ENCODE measurements at regions not wholly inside any gene's neighbourhood (a gene's known extent, or its start where the extent isn't known, plus 50 kb on each side); places are given as distances from the start of the nearest gene placed in this dataset.

- TF ChIP-seq THAP7 (CRISPR knock-in tag; IDR thresholded peaks at IDR 0.05) (no peak), MED13 (CRISPR knock-in tag; IDR thresholded peaks at IDR 0.05) (no peak), PAXIP1 (CRISPR knock-in tag; conservative IDR thresholded peaks at IDR 0.05) (no peak), ZNF121 (CRISPR knock-in tag; IDR thresholded peaks at IDR 0.05) (no peak)
These were observed 397.8 kb downstream of the GALR1 start (continued) for GRCh38 chr18:77647472-77647871.

- Histone ChIP-seq H4K20me1 (ENCODE audit: insufficient read depth, low read length) (no peaks in the 10 kb centered on the region), H3K27ac (ENCODE audit: extremely low read length, insufficient read depth, low read length) (no peak overlapping the region), H3K4me1 (ENCODE audit: insufficient read depth, low read length) (no peaks in the 10 kb centered on the region), H3K4me3 (replicated peaks in 1 of 3; ENCODE audit: insufficient read depth in 1 of 3, low read depth in 2 of 3, low read length in 3 of 3) (no peak overlapping the region), H3K27me3 (ENCODE audit: control insufficient read depth in 1 of 2, insufficient read depth in 2 of 2, low read length in 2 of 2) (peaks cover 0 to 13% of the 10 kb centered on the region in 2 experiments; a peak in 2 of 5 replicates), H3K4me2 (ENCODE audit: low read depth, low read length) (no peak overlapping the region), H3K9me3 (ENCODE audit: low read length) (no peaks in the 10 kb centered on the region), H2AFZ (ENCODE audit: low read length) (no peak overlapping the region), H3K79me2 (ENCODE audit: insufficient read depth, low read length) (no peaks in the 10 kb centered on the region), H3K9ac (ENCODE audit: insufficient read depth, low read depth, low read length) (no peak overlapping the region), H3K36me3 (replicated peaks in 1 of 2; ENCODE audit: control insufficient read depth in 1 of 2, insufficient read depth in 2 of 2, low read length in 2 of 2) (no peaks in the 10 kb centered on the region)
- WGBS (ENCODE audit: low lambda C conversion rate): 29% methylated on average over 7 of the region's 7 CpGs
- POLR2A ChIA-PET: no interaction called here
- no TSS peak for BruUV-seq (replicated peaks)
- CTCF ChIA-PET (ENCODE audit: low intra/inter-chr PET ratio, low total read pairs): no interaction called here
- no peak for TF ChIP-seq GLI4 (CRISPR knock-in tag; IDR thresholded peaks at IDR 0.05; ENCODE audit: borderline replicate concordance)
- TF ChIP-seq HOMEZ (CRISPR knock-in tag; IDR thresholded peaks at IDR 0.05; ENCODE audit: low read depth): no peak
- TF ChIP-seq HNF1A (IDR thresholded peaks at IDR 0.05; ENCODE audit: low read depth): no peak
- no peak for TF ChIP-seq HNF1A (CRISPR knock-in tag; IDR thresholded peaks at IDR 0.05; ENCODE audit: borderline replicate concordance)
- TF ChIP-seq SUZ12 (IDR thresholded peaks at IDR 0.05; ENCODE audit: low read depth, low read length): no peak
- TF ChIP-seq NR2C2 (CRISPR knock-in tag; IDR thresholded peaks at IDR 0.05; ENCODE audit: borderline replicate concordance): no peak
- intact Hi-C loops (cut with micrococcal nuclease; ENCODE audit: unreplicated experiment) (loop anchor here (5.0 kb wide), 1 partner anchor 991 kb away; no protein-coding TSS in a partner anchor), in situ Hi-C loops (cut with HindIII; ENCODE audit: extremely low pct_ligation_motif_present, low pct_unique_long_range_greater_than_20kb) (no loop called here)
- DNase-seq (ENCODE audit: low spot score) (no peak), ATAC-seq (no peak), FAIRE-seq (no peak)
These were observed 398.8 kb downstream of the GALR1 start for GRCh38 chr18:77648411-77648810.

All from HepG2 (cell line).